ENCODE measurements at regions not wholly inside any gene's neighbourhood (a gene's known extent, or its start where the extent isn't known, plus 50 kb on each side); places are given as distances from the start of the nearest gene placed in this dataset.

- TF ChIP-seq POLR2AphosphoS5 (IDR thresholded peaks at IDR 0.05): no peak
- TF ChIP-seq CTCF (IDR thresholded peaks at IDR 0.05): no peak
- TF ChIP-seq POLR2A (IDR thresholded peaks at IDR 0.05): no peak
Observed at GRCh38 chr1:164443836-164444235, 115.1 kb upstream of the PBX1 start.
